SK-N-SH (cell line): ENCODE measurements at regions not wholly inside any gene's neighbourhood (a gene's known extent, or its start where the extent isn't known, plus 50 kb on each side); places are given as distances from the start of the nearest gene placed in this dataset.
"Not testable (repeated sequence)": the region's sequence is repeated elsewhere in the genome, so short reads cannot be mapped to it uniquely, and the experiment has no call there.

ENCODE experiments used
- CTCF ChIA-PET: fragments of 300-600, 350-600 bp; formaldehyde crosslinking; extraction: SDS; loops from one replicate; lab custom pipeline; 2021; lab: Yijun Ruan, JAX
- POLR2A ChIA-PET: fragments of 350-600 bp; sonication (Branson Sonifier 250); formaldehyde crosslinking; extraction: SDS; loops from one replicate; lab custom pipeline; 2020; ENCODE audit warnings: antibody characterized with exemption, inconsistent platforms; lab: Yijun Ruan, JAX
- DNase-seq: peaks from one replicate; pipeline ENCODE4 v3.0.0; 2012
- H2AFZ ChIP-seq: fragments of 200-600 bp; sonication (generic); 2 replicates; pipeline ENCODE4 v1.8.1; 2016; ENCODE audit warnings: antibody characterized with exemption, mild to moderate bottlenecking, low read depth
- H3F3A ChIP-seq: fragments of 200-600 bp; sonication (generic); replicated peaks from 2 replicates; pipeline ENCODE3; 2016; ENCODE audit warnings: antibody characterized with exemption, mild to moderate bottlenecking; ENCODE audit not compliant: insufficient read depth
- H3K27ac ChIP-seq, 2 experiments: fragments of 200-500 bp in 1 of 2; fragments of 200-600 bp in 1 of 2; sonication (Bioruptor generic) in 1 of 2; sonication (generic), shearing (Covaris generic) in 1 of 2; 2 replicates each; pipeline versions ENCODE4 v1.5.1 to v1.6.1; 2014 to 2016; ENCODE audit warnings: low read depth in 2 of 2, inconsistent platforms in 1 of 2, low read length in 1 of 2, mild to moderate bottlenecking in 1 of 2, mixed read lengths in 1 of 2
- H3K27me3 ChIP-seq: fragments of 200-600 bp; sonication (generic), shearing (Covaris generic); 2 replicates; pipeline ENCODE4 v1.6.1; 2016; ENCODE audit warnings: mixed run types; ENCODE audit not compliant: insufficient read depth
- H3K36me3 ChIP-seq, 2 experiments: fragments of 200-500 bp in 1 of 2; fragments of 200-600 bp in 1 of 2; sonication (Bioruptor generic) in 1 of 2; sonication (generic) in 1 of 2; replicated peaks in 1 of 2; 2 replicates each; pipeline versions ENCODE3 to v1.5.1; 2014 to 2016; ENCODE audit warnings: low read length in 1 of 2, mild to moderate bottlenecking in 1 of 2; ENCODE audit not compliant: insufficient read depth in 2 of 2, control insufficient read depth in 1 of 2
- H3K4me1 ChIP-seq, 2 experiments: fragments of 200-500 bp in 1 of 2; fragments of 200-600 bp in 1 of 2; sonication (Bioruptor generic) in 1 of 2; sonication (generic), shearing (Covaris generic) in 1 of 2; 2 replicates each; pipeline versions ENCODE4 v1.5.1 to v1.6.1; 2014 to 2016; ENCODE audit warnings: low read depth in 1 of 2, low read length in 1 of 2, mixed run types in 1 of 2; ENCODE audit not compliant: insufficient read depth in 2 of 2, control insufficient read depth in 1 of 2
- H3K4me2 ChIP-seq: fragments of 200-600 bp; sonication (generic), shearing (Covaris generic); 2 replicates; pipeline ENCODE4 v1.6.1; 2017; ENCODE audit warnings: mixed run types
- H3K4me3 ChIP-seq, 2 experiments: fragments of 200-500 bp in 1 of 2; fragments of 200-600 bp in 1 of 2; sonication (Bioruptor generic) in 1 of 2; sonication (generic), shearing (Covaris generic) in 1 of 2; 2 replicates each; pipeline versions ENCODE4 v1.5.1 to v1.8.1; 2014 to 2016; ENCODE audit warnings: low read depth in 2 of 2, inconsistent platforms in 1 of 2, low read length in 1 of 2, mild to moderate bottlenecking in 1 of 2, mixed read lengths in 1 of 2, moderate library complexity in 1 of 2
- H3K79me2 ChIP-seq: fragments of 200-600 bp; sonication (generic); 2 replicates; pipeline ENCODE4 v1.8.1; 2017; ENCODE audit warnings: mild to moderate bottlenecking; ENCODE audit not compliant: insufficient read depth
- H3K9ac ChIP-seq: fragments of 200-600 bp; sonication (generic); 2 replicates; pipeline ENCODE4 v1.6.1; 2017; ENCODE audit warnings: mixed run types
- H3K9me2 ChIP-seq: fragments of 200-600 bp; sonication (generic); 2 replicates; pipeline ENCODE4 v1.6.1; 2017; ENCODE audit warnings: mixed run types
- H3K9me3 ChIP-seq: fragments of 200-600 bp; sonication (generic); 2 replicates; pipeline ENCODE4 v1.6.1; 2017; ENCODE audit warnings: mixed run types, mild to moderate bottlenecking, moderate library complexity
- H4K20me1 ChIP-seq: fragments of 200-600 bp; sonication (generic); 2 replicates; pipeline ENCODE4 v1.6.1; 2017; ENCODE audit warnings: mild to moderate bottlenecking, mixed run types; ENCODE audit not compliant: insufficient read depth
- CHD2 ChIP-seq: fragments of 150-350 bp; IDR thresholded peaks from 2 replicates; pipeline ENCODE4 v1.6.1; 2018; ENCODE audit warnings: low read length; ENCODE audit not compliant: partially characterized antibody
- CTCF ChIP-seq: fragments of 200-600 bp; sonication (generic); IDR thresholded peaks from 2 replicates; pipeline ENCODE4 v1.6.1; 2017; ENCODE audit warnings: antibody characterized with exemption, mild to moderate bottlenecking, moderate library complexity
- EZH2phosphoT487 ChIP-seq: fragments of 200-600 bp; sonication (generic); IDR thresholded peaks from 2 replicates; pipeline ENCODE4 v1.6.1; 2017; ENCODE audit warnings: low read depth, mixed run types, mild to moderate bottlenecking, antibody characterized with exemption, moderate library complexity, borderline replicate concordance
- FOSL2 ChIP-seq: IDR thresholded peaks from 2 replicates; pipeline ENCODE4 v1.4.0; 2012; ENCODE audit warnings: low read depth, mild to moderate bottlenecking, moderate library complexity, borderline replicate concordance
- FOXJ3 ChIP-seq: sonication (generic); formaldehyde crosslinking; IDR thresholded peaks from 2 replicates; pipeline ENCODE4 v1.5.1; 2020; ENCODE audit warnings: mild to moderate bottlenecking, missing genetic modification reagents
- FOXM1 ChIP-seq: IDR thresholded peaks from 2 replicates; pipeline ENCODE4 v1.4.0; 2012; ENCODE audit warnings: low read depth, mild to moderate bottlenecking
- GABPA ChIP-seq: IDR thresholded peaks from 2 replicates; pipeline ENCODE4 v1.4.0; 2012; ENCODE audit warnings: low read depth, mild to moderate bottlenecking
- MEF2A ChIP-seq: IDR thresholded peaks from 2 replicates; pipeline ENCODE4 v1.4.0; 2012; ENCODE audit warnings: low read depth, borderline replicate concordance
- POLR2AphosphoS5 ChIP-seq: IDR thresholded peaks from 2 replicates; pipeline ENCODE4 v1.6.1; 2012; ENCODE audit warnings: low read depth, low read length
- REST ChIP-seq: IDR thresholded peaks from 2 replicates; pipeline ENCODE4 v1.6.1; 2012; ENCODE audit warnings: mild to moderate bottlenecking, low read depth, low read length, moderate library complexity
- RFX5 ChIP-seq: IDR thresholded peaks from 2 replicates; pipeline ENCODE4 v1.6.1; 2012; ENCODE audit warnings: mild to moderate bottlenecking, improper control_type of control experiment, low read length
- TCF12 ChIP-seq: IDR thresholded peaks from 2 replicates; pipeline ENCODE4 v1.4.0; 2012
- USF2 ChIP-seq: fragments of 150-350 bp; IDR thresholded peaks from 2 replicates; pipeline ENCODE4 v1.6.1; 2017; ENCODE audit warnings: antibody characterized with exemption, low read length, low read depth, borderline replicate concordance
- YY1 ChIP-seq: IDR thresholded peaks from 2 replicates; pipeline ENCODE4 v1.4.0; 2012; ENCODE audit warnings: low read depth, mild to moderate bottlenecking
- ZBTB33 ChIP-seq: IDR thresholded peaks from 2 replicates; pipeline ENCODE4 v1.4.0; 2012; ENCODE audit warnings: low read depth, borderline replicate concordance
- WGBS: methylation state at CpG from one replicate; pipeline ENCODE4 v1.1.6; 2017; ENCODE audit warnings: low lambda C conversion rate; 5-methylcytosine and 5-hydroxymethylcytosine counted together

GRCh38 chr2:220821683-220822082 lies 750.4 kb downstream of the EPHA4 start (continued):
- TF ChIP-seq REST (no peak), FOXJ3 (CRISPR knock-in tag) (no peak), ZBTB33 (no peak)

GRCh38 chr2:220823590-220823989 lies 748.5 kb downstream of the EPHA4 start:
- H3K9me2 ChIP-seq, H4K20me1 ChIP-seq, H3K9ac ChIP-seq, DNase-seq, H3F3A ChIP-seq, H3K27ac ChIP-seq, CTCF ChIA-PET, H3K36me3 ChIP-seq, H3K79me2 ChIP-seq, H3K4me1 ChIP-seq, POLR2A ChIA-PET, H3K4me3 ChIP-seq, H3K27me3 ChIP-seq, H3K9me3 ChIP-seq, H2AFZ ChIP-seq, H3K4me2 ChIP-seq: not testable (repeated sequence)

GRCh38 chr2:220833446-220833845 lies 738.7 kb downstream of the EPHA4 start:
- H3F3A ChIP-seq: no peaks in the 10 kb centered on the region
- H2AFZ ChIP-seq: no peak overlapping the region
- POLR2A ChIA-PET: no interaction called here
- 26% methylated on average over 1 of the region's 1 CpG for WGBS
- no peak for DNase-seq
- TF ChIP-seq RFX5 (no peak), TCF12 (no peak), CHD2 (no peak), FOSL2 (no peak), USF2 (no peak), FOXM1 (no peak), MEF2A (no peak), CTCF (no peak), YY1 (no peak), EZH2phosphoT487 (no peak), GABPA (no peak), POLR2AphosphoS5 (no peak)
- H3K9me2 ChIP-seq: no peaks in the 10 kb centered on the region
- H4K20me1 ChIP-seq: no peaks in the 10 kb centered on the region
- no peak overlapping the region for H3K4me2 ChIP-seq
- no peaks in the 10 kb centered on the region for H3K27me3 ChIP-seq
- H3K27ac ChIP-seq: no peak overlapping the region
- H3K36me3 ChIP-seq: no peaks in the 10 kb centered on the region
- H3K9me3 ChIP-seq: no peaks in the 10 kb centered on the region
- CTCF ChIA-PET: no interaction called here
- no peak overlapping the region for H3K4me3 ChIP-seq
- no peaks in the 10 kb centered on the region for H3K79me2 ChIP-seq
- no peak overlapping the region for H3K9ac ChIP-seq
- H3K4me1 ChIP-seq: no peaks in the 10 kb centered on the region
